ENCODE measurements at regions not wholly inside any gene's neighbourhood (a gene's known extent, or its start where the extent isn't known, plus 50 kb on each side); places are given as distances from the start of the nearest gene placed in this dataset.

- no peak for TF ChIP-seq POLR2A (IDR thresholded peaks at IDR 0.05; ENCODE audit: low read length)
- TF ChIP-seq CTCF (IDR thresholded peaks at IDR 0.05), result no peak
- no peak for TF ChIP-seq CHD2 (IDR thresholded peaks at IDR 0.05; ENCODE audit: low read length, partially characterized antibody)
- TF ChIP-seq MAX (IDR thresholded peaks at IDR 0.05), result no peak
Measured at GRCh38 chr10:133011882-133012281, 69.5 kb upstream of the CFAP46 start.

Measured in A549 (cell line).